CD4-positive, alpha-beta T cell (primary cell): ENCODE measurements at regions not wholly inside any gene's neighbourhood (a gene's known extent, or its start where the extent isn't known, plus 50 kb on each side); places are given as distances from the start of the nearest gene placed in this dataset.

Source experiments
- ATAC-seq: fragments of 200-7000 bp; cut with Tn5 transposase; one replicate; pipeline ENCODE4 v1.10.0; 2022; ENCODE audit warnings: mild to moderate bottlenecking; ENCODE audit not compliant: poor library complexity
- CTCF ChIA-PET: fragments of 350-600 bp; sonication (Branson Sonifier 250); formaldehyde crosslinking; loops from one replicate; lab custom pipeline; 2021; ENCODE audit warnings: antibody characterized with exemption, inconsistent platforms; lab: Charles Lee
- POLR2A ChIA-PET: fragments of 350-600 bp; sonication (Branson Sonifier 250); formaldehyde crosslinking; loops from one replicate; lab custom pipeline; 2021; ENCODE audit warnings: antibody characterized with exemption, inconsistent platforms; lab: Charles Lee
- DNase-seq, 14 experiments: peaks; one replicate each; pipeline ENCODE4 v3.0.0-alpha.2; 2013 to 2020; ENCODE audit warnings: mixed read lengths in 2 of 14
- H3K27ac ChIP-seq, 2 donors: one replicate each; pipeline versions ENCODE4 v1.5.1 to v1.7.0; 2013; ENCODE audit warnings: low read length in 2 of 2, low read depth in 1 of 2, mild to moderate bottlenecking in 1 of 2
- H3K27me3 ChIP-seq, 2 experiments: 1 replicate in 1 of 2; 2 replicates in 1 of 2; pipeline versions ENCODE4 v1.6.1 to v1.7.0; 2013; ENCODE audit warnings: low read length in 2 of 2, control low read depth in 1 of 2, mild to moderate bottlenecking in 1 of 2, moderate library complexity in 1 of 2; ENCODE audit not compliant: insufficient read depth in 2 of 2, control insufficient read depth in 1 of 2
- H3K36me3 ChIP-seq: one replicate; pipeline ENCODE4 v1.6.1; 2013; ENCODE audit warnings: low read length, control low read depth; ENCODE audit not compliant: insufficient read depth
- H3K4me1 ChIP-seq: one replicate; pipeline ENCODE4 v1.6.1; 2013; ENCODE audit warnings: low read length, control low read depth; ENCODE audit not compliant: insufficient read depth
- H3K4me3 ChIP-seq: one replicate; pipeline ENCODE4 v1.5.1; 2013; ENCODE audit warnings: mild to moderate bottlenecking, low read length, moderate library complexity
- H3K9me3 ChIP-seq, 2 experiments: 1 replicate in 1 of 2; 2 replicates in 1 of 2; pipeline versions ENCODE4 v1.6.1 to v1.7.0; 2013; ENCODE audit warnings: low read length in 2 of 2, mild to moderate bottlenecking in 2 of 2, control low read depth in 1 of 2, moderate library complexity in 1 of 2; ENCODE audit not compliant: control insufficient read depth in 1 of 2, insufficient read depth in 1 of 2
- H3K27ac Mint-ChIP-seq: one replicate; pipeline ENCODE4 v1.8.0; 2020; ENCODE audit warnings: mixed read lengths
- H3K27me3 Mint-ChIP-seq: one replicate; pipeline ENCODE4 v1.8.0; 2021; ENCODE audit warnings: mixed read lengths
- H3K36me3 Mint-ChIP-seq: one replicate; pipeline ENCODE4 v1.8.0; 2021; ENCODE audit warnings: low read depth, mixed read lengths
- H3K4me1 Mint-ChIP-seq: one replicate; pipeline ENCODE4 v1.8.0; 2021; ENCODE audit warnings: low read depth, mixed read lengths
- H3K4me3 Mint-ChIP-seq: one replicate; pipeline ENCODE4 v1.8.0; 2020; ENCODE audit warnings: mild to moderate bottlenecking, mixed read lengths
- H3K9me3 Mint-ChIP-seq: one replicate; pipeline ENCODE4 v1.8.0; 2020; ENCODE audit warnings: mixed read lengths
- intact Hi-C, 2 experiments: fragments of 100-400 bp; cut with DNase I in 1 of 2; cut with micrococcal nuclease in 1 of 2; formaldehyde crosslinking; loops; one replicate each; pipeline versions ENCODE4 v1.15.1 to v1.9.0; 2023 to 2025; cut with DNase I, micrococcal nuclease
- TF ChIP-seq, protein P1 (sequence below): fragments of 200-600 bp; IDR thresholded peaks from one replicate; pipeline ENCODE4 v1.8.0; 2022; ENCODE audit warnings: antibody characterized with exemption, mild to moderate bottlenecking

DNA sequence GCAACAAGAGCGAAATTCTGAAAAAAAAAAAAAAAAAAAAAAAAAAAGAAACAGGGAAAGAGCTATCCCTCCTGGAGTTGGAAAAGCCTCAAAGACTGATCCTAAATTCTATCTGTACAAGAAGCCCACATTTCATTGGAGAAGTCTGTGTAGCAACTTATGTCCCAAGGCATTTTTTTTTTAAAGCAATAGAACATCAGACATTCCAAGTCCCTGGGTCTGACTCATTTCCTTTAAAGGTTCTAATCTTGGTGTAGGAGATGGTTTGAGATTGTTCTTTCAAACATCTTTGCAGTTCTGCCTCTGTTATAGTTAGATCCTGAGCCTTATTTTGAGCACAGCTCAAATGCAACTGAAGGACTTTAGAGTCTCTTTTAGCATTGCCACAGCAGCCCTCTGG lies 706.5 kb upstream of the MIR17HG start:
- intact Hi-C loops: no loop called here
- POLR2A ChIA-PET: no interaction called here
- no peak for ATAC-seq

DNA sequence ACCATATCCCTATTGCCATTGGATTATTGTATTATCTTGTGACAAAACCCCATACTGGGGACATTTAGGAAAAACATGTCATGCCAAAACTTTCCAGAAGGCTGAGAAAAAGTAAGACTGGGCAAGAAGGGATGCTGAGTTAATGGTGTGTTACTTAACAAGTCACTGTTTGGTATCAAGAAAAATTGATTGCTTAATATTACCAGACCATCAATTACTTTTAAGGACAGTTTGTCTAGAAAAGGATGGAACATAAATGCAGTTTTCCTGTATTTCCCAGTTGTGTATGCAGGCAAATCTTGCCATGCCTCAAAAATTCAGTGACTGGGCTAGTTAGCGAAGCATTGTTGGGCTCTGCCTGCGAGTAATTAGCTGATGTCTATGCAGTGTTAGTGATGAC lies 705.6 kb upstream of the MIR17HG start:
- Mint-ChIP-seq H3K27ac (no peak overlapping the region), H3K36me3 (no peaks in the 10 kb centered on the region), H3K9me3 (peaks cover 18% of the 10 kb centered on the region), H3K27me3 (no peaks in the 10 kb centered on the region), H3K4me1 (no peaks in the 10 kb centered on the region), H3K4me3 (no peak overlapping the region)
- DNase-seq: no peak
- no peaks in the 10 kb centered on the region for H3K27me3 ChIP-seq
- TF ChIP-seq, protein P1, sequence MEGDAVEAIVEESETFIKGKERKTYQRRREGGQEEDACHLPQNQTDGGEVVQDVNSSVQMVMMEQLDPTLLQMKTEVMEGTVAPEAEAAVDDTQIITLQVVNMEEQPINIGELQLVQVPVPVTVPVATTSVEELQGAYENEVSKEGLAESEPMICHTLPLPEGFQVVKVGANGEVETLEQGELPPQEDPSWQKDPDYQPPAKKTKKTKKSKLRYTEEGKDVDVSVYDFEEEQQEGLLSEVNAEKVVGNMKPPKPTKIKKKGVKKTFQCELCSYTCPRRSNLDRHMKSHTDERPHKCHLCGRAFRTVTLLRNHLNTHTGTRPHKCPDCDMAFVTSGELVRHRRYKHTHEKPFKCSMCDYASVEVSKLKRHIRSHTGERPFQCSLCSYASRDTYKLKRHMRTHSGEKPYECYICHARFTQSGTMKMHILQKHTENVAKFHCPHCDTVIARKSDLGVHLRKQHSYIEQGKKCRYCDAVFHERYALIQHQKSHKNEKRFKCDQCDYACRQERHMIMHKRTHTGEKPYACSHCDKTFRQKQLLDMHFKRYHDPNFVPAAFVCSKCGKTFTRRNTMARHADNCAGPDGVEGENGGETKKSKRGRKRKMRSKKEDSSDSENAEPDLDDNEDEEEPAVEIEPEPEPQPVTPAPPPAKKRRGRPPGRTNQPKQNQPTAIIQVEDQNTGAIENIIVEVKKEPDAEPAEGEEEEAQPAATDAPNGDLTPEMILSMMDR: no peak
- H3K9me3 ChIP-seq: peaks cover 6% of the 10 kb centered on the region in 2 experiments
- CTCF ChIA-PET: no interaction called here
- no peak overlapping the region for H3K4me3 ChIP-seq
- intact Hi-C loops: no loop called here
- no peak for ATAC-seq
- no peak overlapping the region for H3K27ac ChIP-seq
- H3K4me1 ChIP-seq: no peaks in the 10 kb centered on the region
- POLR2A ChIA-PET: no interaction called here
- H3K36me3 ChIP-seq: no peaks in the 10 kb centered on the region

More for the DNA sequence above, 706.5 kb upstream of the MIR17HG start:
- TF ChIP-seq, protein P1: no peak
- Histone ChIP-seq H3K9me3 (peaks cover 6% of the 10 kb centered on the region in 2 experiments), H3K36me3 (no peaks in the 10 kb centered on the region), H3K4me1 (no peaks in the 10 kb centered on the region), H3K27me3 (no peaks in the 10 kb centered on the region), H3K27ac (no peak overlapping the region), H3K4me3 (no peak overlapping the region)
- CTCF ChIA-PET: no interaction called here
- Mint-ChIP-seq H3K9me3 (peaks cover 17% of the 10 kb centered on the region), H3K27me3 (no peaks in the 10 kb centered on the region), H3K27ac (no peak overlapping the region), H3K4me3 (no peak overlapping the region), H3K4me1 (no peaks in the 10 kb centered on the region), H3K36me3 (no peaks in the 10 kb centered on the region)
- no peak for DNase-seq

DNA sequence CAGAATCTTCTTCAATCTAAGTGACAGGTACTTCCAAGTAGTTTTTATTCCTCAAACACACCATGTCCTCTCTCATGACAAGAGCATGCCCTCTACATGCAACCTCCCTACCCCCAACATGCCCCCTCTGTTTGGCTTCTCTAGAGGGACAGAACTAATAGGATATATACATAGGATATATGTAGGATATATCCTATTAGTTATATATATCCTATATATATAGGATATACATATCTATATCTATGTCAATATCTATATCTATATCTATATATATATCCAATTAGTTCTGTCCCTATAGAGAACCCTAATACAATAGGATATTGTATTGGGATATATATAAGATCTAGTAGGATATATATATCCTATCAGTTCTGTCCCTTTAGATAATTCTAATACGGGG lies 701.9 kb upstream of the MIR17HG start:
- Histone ChIP-seq H3K4me3 (no peak overlapping the region), H3K27ac (no peak overlapping the region), H3K27me3 (no peaks in the 10 kb centered on the region), H3K36me3 (no peaks in the 10 kb centered on the region), H3K9me3 (peaks cover 6% of the 10 kb centered on the region in 2 experiments), H3K4me1 (no peaks in the 10 kb centered on the region)
- ChIA-PET POLR2A (no interaction called here), CTCF (no interaction called here)
- TF ChIP-seq, protein P1: no peak
- H3K27ac Mint-ChIP-seq: no peak overlapping the region
- no peak for ATAC-seq
- peaks cover 18% of the 10 kb centered on the region for H3K9me3 Mint-ChIP-seq
- H3K4me3 Mint-ChIP-seq: no peak overlapping the region
- H3K36me3 Mint-ChIP-seq: no peaks in the 10 kb centered on the region
- no peaks in the 10 kb centered on the region for H3K4me1 Mint-ChIP-seq
- H3K27me3 Mint-ChIP-seq: no peaks in the 10 kb centered on the region
- DNase-seq: no peak
- intact Hi-C loops: no loop called here
